Neural cell (in vitro differentiated cells): ENCODE measurements at regions not wholly inside any gene's neighbourhood (a gene's known extent, or its start where the extent isn't known, plus 50 kb on each side); places are given as distances from the start of the nearest gene placed in this dataset.

Experiments
- H2AFZ ChIP-seq: fragments of 200-600, 300-800 bp; sonication (generic), shearing (Covaris generic); 2 replicates; pipeline ENCODE4 v1.6.0; 2014; ENCODE audit warnings: low read depth, mild to moderate bottlenecking, antibody characterized with exemption, low read length, moderate library complexity
- H3F3A ChIP-seq: fragments of 200-600 bp; shearing (Covaris generic); 2 replicates; pipeline ENCODE4 v1.6.1; 2016; ENCODE audit warnings: mild to moderate bottlenecking, moderate library complexity, mixed read lengths, antibody characterized with exemption, low read length; ENCODE audit not compliant: insufficient read depth, poor library complexity, severe bottlenecking
- H3K27ac ChIP-seq: fragments of 200-600, 300-800 bp; sonication (generic), shearing (Covaris generic); 2 replicates; pipeline ENCODE4 v1.5.1; 2014; ENCODE audit warnings: mild to moderate bottlenecking, low read length, moderate library complexity
- H3K27me3 ChIP-seq: fragments of 300-800, 200-600 bp; sonication (generic), shearing (Covaris generic); 2 replicates; pipeline ENCODE4 v1.6.0; 2014; ENCODE audit warnings: mild to moderate bottlenecking, low read depth, low read length, moderate library complexity; ENCODE audit not compliant: insufficient read depth
- H3K36me3 ChIP-seq: fragments of 300-800, 200-600 bp; sonication (generic), shearing (Covaris generic); 2 replicates; pipeline ENCODE4 v1.5.1; 2014; ENCODE audit warnings: mild to moderate bottlenecking, antibody characterized with exemption, low read length, moderate library complexity; ENCODE audit not compliant: insufficient read depth
- H3K4me2 ChIP-seq: fragments of 300-800, 200-600 bp; sonication (generic), shearing (Covaris generic); 2 replicates; pipeline ENCODE4 v1.6.0; 2014; ENCODE audit warnings: mild to moderate bottlenecking, low read length
- H3K4me3 ChIP-seq: fragments of 300-800, 200-600 bp; sonication (generic), shearing (Covaris generic); 2 replicates; pipeline ENCODE4 v1.5.1; 2014; ENCODE audit warnings: mild to moderate bottlenecking, low read length, moderate library complexity
- H3K79me2 ChIP-seq: fragments of 200-600 bp; shearing (Covaris generic); replicated peaks from 2 replicates; pipeline ENCODE4 v1.6.0; 2014; ENCODE audit warnings: mild to moderate bottlenecking, low read length, moderate library complexity; ENCODE audit not compliant: insufficient read depth
- H3K9ac ChIP-seq: fragments of 300-800, 200-600 bp; sonication (generic), shearing (Covaris generic); 2 replicates; pipeline ENCODE4 v1.6.1; 2016; ENCODE audit warnings: mild to moderate bottlenecking, low read length, mixed read lengths
- H3K9me2 ChIP-seq: fragments of 200-600 bp; shearing (Covaris generic); 2 replicates; pipeline ENCODE4 v1.6.1; 2016; ENCODE audit warnings: mild to moderate bottlenecking, low read length, mixed read lengths; ENCODE audit not compliant: insufficient read depth
- H3K9me3 ChIP-seq: fragments of 200-600, 300-800 bp; sonication (generic), shearing (Covaris generic); 2 replicates; pipeline ENCODE4 v1.6.1; 2016; ENCODE audit warnings: mild to moderate bottlenecking, mixed run types, low read length, moderate library complexity, mixed read lengths
- H4K20me1 ChIP-seq: fragments of 200-600 bp; shearing (Covaris generic); 2 replicates; pipeline ENCODE4 v1.6.1; 2016; ENCODE audit warnings: mild to moderate bottlenecking, mixed run types; ENCODE audit not compliant: insufficient read depth
- EP300 ChIP-seq: fragments of 450-650 bp; conservative IDR thresholded peaks from 2 replicates; pipeline ENCODE4 v1.6.1; 2014; ENCODE audit warnings: antibody characterized with exemption, mild to moderate bottlenecking, moderate library complexity; ENCODE audit not compliant: poor library complexity, severe bottlenecking
- EZH2 ChIP-seq: fragments of 200-600, 300-800 bp; shearing (Covaris generic), sonication (generic); IDR thresholded peaks from 2 replicates; pipeline ENCODE4 v1.6.1; 2014; ENCODE audit warnings: antibody characterized with exemption, low read length, borderline replicate concordance, mild to moderate bottlenecking; ENCODE audit not compliant: insufficient read depth, poor library complexity, severe bottlenecking
- MXI1 ChIP-seq: fragments of 450-650 bp; conservative IDR thresholded peaks from 2 replicates; pipeline ENCODE4 v1.6.1; 2014; ENCODE audit warnings: antibody characterized with exemption, mild to moderate bottlenecking; ENCODE audit not compliant: poor library complexity, severe bottlenecking
- POLR2AphosphoS5 ChIP-seq: IDR thresholded peaks from 2 replicates; pipeline ENCODE4 v1.6.1; 2012
- RAD21 ChIP-seq: fragments of 450-650 bp; conservative IDR thresholded peaks from 2 replicates; pipeline ENCODE4 v1.6.1; 2014; ENCODE audit warnings: antibody characterized with exemption, mild to moderate bottlenecking, moderate library complexity
- SMC3 ChIP-seq: fragments of 450-650 bp; conservative IDR thresholded peaks from 2 replicates; pipeline ENCODE4 v1.6.1; 2014; ENCODE audit warnings: antibody characterized with exemption, mild to moderate bottlenecking, moderate library complexity; ENCODE audit not compliant: poor library complexity
- TAF1 ChIP-seq: IDR thresholded peaks from 2 replicates; pipeline ENCODE4 v1.6.1; 2012; ENCODE audit warnings: low read depth
- TF ChIP-seq, protein P1 (sequence below): IDR thresholded peaks from 2 replicates; pipeline ENCODE4 v1.6.1; 2012; ENCODE audit warnings: borderline replicate concordance
- TF ChIP-seq, protein P2 (sequence below): fragments of 450-650 bp; IDR thresholded peaks from 2 replicates; pipeline ENCODE4 v1.5.1; 2014; ENCODE audit warnings: antibody characterized with exemption, mild to moderate bottlenecking, moderate library complexity; ENCODE audit not compliant: poor library complexity, severe bottlenecking

DNA sequence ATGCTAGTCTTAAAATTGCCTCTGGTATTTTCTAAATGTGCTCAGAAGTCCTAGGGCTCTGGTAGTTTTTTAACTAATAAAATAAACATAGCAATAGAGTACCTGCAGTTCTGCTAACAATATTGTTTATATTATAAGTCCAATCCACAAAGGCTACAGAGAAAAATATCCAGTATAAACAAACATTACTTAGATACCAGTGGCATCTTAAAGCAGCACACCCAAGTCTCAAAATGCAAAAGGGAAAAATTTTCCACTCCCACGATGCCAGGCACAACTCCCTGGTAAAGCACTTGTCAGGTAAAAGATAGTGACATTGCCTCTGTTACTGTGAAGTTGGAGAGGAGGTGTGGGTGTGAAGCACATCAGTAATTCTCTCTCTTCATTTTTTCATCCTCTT, 123.3 kb downstream of the OGFRL1 start:
- H3K9me3 ChIP-seq: no peaks in the 10 kb centered on the region
- H3K27ac ChIP-seq: no peak overlapping the region
- no peaks in the 10 kb centered on the region for H3K9me2 ChIP-seq
- TF ChIP-seq EP300 (no peak), EZH2 (no peak), POLR2AphosphoS5 (no peak), RAD21 (no peak), TAF1 (no peak), SMC3 (no peak), MXI1 (no peak)
- TF ChIP-seq, protein P1, sequence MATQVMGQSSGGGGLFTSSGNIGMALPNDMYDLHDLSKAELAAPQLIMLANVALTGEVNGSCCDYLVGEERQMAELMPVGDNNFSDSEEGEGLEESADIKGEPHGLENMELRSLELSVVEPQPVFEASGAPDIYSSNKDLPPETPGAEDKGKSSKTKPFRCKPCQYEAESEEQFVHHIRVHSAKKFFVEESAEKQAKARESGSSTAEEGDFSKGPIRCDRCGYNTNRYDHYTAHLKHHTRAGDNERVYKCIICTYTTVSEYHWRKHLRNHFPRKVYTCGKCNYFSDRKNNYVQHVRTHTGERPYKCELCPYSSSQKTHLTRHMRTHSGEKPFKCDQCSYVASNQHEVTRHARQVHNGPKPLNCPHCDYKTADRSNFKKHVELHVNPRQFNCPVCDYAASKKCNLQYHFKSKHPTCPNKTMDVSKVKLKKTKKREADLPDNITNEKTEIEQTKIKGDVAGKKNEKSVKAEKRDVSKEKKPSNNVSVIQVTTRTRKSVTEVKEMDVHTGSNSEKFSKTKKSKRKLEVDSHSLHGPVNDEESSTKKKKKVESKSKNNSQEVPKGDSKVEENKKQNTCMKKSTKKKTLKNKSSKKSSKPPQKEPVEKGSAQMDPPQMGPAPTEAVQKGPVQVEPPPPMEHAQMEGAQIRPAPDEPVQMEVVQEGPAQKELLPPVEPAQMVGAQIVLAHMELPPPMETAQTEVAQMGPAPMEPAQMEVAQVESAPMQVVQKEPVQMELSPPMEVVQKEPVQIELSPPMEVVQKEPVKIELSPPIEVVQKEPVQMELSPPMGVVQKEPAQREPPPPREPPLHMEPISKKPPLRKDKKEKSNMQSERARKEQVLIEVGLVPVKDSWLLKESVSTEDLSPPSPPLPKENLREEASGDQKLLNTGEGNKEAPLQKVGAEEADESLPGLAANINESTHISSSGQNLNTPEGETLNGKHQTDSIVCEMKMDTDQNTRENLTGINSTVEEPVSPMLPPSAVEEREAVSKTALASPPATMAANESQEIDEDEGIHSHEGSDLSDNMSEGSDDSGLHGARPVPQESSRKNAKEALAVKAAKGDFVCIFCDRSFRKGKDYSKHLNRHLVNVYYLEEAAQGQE: no peak
- TF ChIP-seq, protein P2, sequence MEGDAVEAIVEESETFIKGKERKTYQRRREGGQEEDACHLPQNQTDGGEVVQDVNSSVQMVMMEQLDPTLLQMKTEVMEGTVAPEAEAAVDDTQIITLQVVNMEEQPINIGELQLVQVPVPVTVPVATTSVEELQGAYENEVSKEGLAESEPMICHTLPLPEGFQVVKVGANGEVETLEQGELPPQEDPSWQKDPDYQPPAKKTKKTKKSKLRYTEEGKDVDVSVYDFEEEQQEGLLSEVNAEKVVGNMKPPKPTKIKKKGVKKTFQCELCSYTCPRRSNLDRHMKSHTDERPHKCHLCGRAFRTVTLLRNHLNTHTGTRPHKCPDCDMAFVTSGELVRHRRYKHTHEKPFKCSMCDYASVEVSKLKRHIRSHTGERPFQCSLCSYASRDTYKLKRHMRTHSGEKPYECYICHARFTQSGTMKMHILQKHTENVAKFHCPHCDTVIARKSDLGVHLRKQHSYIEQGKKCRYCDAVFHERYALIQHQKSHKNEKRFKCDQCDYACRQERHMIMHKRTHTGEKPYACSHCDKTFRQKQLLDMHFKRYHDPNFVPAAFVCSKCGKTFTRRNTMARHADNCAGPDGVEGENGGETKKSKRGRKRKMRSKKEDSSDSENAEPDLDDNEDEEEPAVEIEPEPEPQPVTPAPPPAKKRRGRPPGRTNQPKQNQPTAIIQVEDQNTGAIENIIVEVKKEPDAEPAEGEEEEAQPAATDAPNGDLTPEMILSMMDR: no peak
- H4K20me1 ChIP-seq: no peaks in the 10 kb centered on the region
- H3K4me2 ChIP-seq: no peak overlapping the region
- no peaks in the 10 kb centered on the region for H3K79me2 ChIP-seq
- no peaks in the 10 kb centered on the region for H3K36me3 ChIP-seq
- no peaks in the 10 kb centered on the region for H3F3A ChIP-seq
- no peak overlapping the region for H3K9ac ChIP-seq
- H2AFZ ChIP-seq: no peak overlapping the region
- no peak overlapping the region for H3K4me3 ChIP-seq
- no peaks in the 10 kb centered on the region for H3K27me3 ChIP-seq

DNA sequence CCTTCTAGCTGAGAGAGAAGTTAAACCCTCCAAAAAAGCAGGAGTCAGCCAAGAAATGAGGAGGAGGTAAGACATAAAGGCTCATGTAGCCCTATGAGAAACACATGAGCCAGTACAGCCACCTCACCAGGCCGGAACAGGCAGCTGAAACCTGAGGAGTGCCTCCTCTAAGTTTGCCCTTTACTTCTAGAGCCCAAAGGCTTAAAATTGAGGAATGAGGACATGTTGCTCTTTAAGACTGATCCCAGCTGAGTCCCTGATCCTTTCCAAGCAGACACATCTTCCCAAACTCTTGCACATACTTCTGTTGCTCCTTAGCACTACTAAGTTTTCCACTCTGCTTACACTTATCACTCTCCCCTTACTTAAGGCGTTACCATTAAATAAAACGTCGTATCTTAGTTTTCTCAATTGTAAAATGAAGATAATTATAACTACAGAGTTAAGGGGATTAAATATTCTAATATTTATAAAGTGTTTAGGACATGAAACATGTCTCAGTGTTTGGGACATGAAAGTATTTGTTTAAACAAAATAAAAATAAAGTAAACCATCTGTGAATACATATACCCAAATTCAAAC, 124.0 kb downstream of the OGFRL1 start:
- no peak overlapping the region for H3K27ac ChIP-seq
- no peaks in the 10 kb centered on the region for H3K9me3 ChIP-seq
- H2AFZ ChIP-seq: no peak overlapping the region
- H4K20me1 ChIP-seq: no peaks in the 10 kb centered on the region
- H3K9me2 ChIP-seq: no peaks in the 10 kb centered on the region
- no peaks in the 10 kb centered on the region for H3K27me3 ChIP-seq
- no peaks in the 10 kb centered on the region for H3F3A ChIP-seq
- TF ChIP-seq TAF1: no peak
- TF ChIP-seq SMC3: no peak
- no peak for TF ChIP-seq RAD21
- no peak for TF ChIP-seq EP300
- TF ChIP-seq, protein P1: no peak
- no peak for TF ChIP-seq EZH2
- TF ChIP-seq, protein P2: no peak
- no peak overlapping the region for H3K9ac ChIP-seq
- no peaks in the 10 kb centered on the region for H3K36me3 ChIP-seq
- peaks cover 3% of the 10 kb centered on the region for H3K79me2 ChIP-seq
- H3K4me3 ChIP-seq: no peak overlapping the region
- no peak overlapping the region for H3K4me2 ChIP-seq
